ENCODE measurements at regions not wholly inside any gene's neighbourhood (a gene's known extent, or its start where the extent isn't known, plus 50 kb on each side); places are given as distances from the start of the nearest gene placed in this dataset.

- TF ChIP-seq CTCF (IDR thresholded peaks at IDR 0.05; ENCODE audit: insufficient read depth, low read depth, low read length): no peak
- TF ChIP-seq EZH2 (IDR thresholded peaks at IDR 0.05; ENCODE audit: insufficient read depth, low read length): no peak
Measured at GRCh38 chr4:96606451-96606850, 766.6 kb downstream of the PDHA2 start.
